Central memory CD4-positive, alpha-beta T cell (primary cell): ENCODE measurements at regions not wholly inside any gene's neighbourhood (a gene's known extent, or its start where the extent isn't known, plus 50 kb on each side); places are given as distances from the start of the nearest gene placed in this dataset.

Experiments
- DNase-seq: peaks from one replicate; pipeline ENCODE4 v3.0.0; 2022

GRCh38 chr6:2414885-2415547 is 169.6 kb upstream of the GMDS start:
- DNase-seq, result no peak

DNA sequence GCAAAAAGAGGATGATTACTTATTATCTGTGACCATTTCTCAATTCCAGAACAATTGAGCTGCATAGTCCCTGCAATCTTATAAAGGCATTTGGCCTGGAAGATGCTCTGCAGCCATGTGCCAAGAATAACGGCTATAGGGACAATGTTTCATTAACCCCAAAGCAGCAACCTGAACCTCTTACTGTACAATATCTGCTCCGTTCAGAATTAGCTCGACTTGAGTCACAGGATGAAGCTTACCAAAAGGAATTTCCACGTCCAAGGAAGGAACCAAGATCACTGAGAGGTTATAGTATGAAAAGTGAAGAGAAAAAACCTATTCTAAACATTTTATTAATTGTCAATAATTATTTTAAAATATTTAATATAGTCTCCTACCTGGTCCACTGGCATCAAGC is 167.3 kb upstream of the GMDS start:
- no peak for DNase-seq

GRCh38 chr6:2410656-2411380 is 165.4 kb upstream of the GMDS start:
- no peak for DNase-seq

DNA sequence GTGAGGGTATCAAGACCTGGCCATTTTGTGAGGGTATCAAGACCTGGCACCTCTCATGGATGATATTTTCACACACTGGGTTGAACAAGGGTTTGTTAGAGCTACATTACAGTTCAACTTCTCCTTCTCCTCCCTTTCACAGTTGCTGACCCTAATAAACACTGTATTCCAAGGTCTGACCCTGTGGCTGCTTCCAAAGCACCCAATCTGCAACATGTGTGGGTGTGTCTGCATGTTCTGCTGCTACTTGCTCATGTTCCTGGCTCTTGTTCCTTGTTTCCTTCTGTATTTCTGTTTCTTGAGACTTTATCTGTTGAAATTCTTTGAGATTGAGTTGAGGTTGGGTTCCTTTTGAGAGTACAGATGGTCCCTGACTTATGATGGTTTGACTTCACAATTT is 162.1 kb upstream of the GMDS start:
- DNase-seq, result no peak

GRCh38 chr6:2404211-2404929 is 159.0 kb upstream of the GMDS start:
- DNase-seq, result no peak

DNA sequence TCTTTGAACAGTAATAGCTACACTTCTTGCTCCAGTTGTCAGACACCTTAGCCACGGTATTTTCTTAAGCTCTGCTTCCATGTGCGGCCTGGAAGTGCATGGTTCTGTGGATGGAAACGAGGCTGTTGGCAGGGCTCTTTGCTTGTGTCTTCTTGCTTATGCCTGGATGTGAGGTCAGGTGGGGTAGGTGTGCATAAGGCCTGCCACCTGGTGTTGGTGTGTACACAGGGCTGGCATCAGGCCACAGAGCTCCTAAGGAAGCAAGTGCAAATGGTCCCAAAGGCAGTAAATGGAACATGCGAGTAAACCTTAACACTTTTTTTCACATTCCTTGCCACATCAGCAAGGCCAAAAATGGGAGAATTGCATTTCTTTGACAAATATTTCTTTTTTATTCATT is 158.1 kb upstream of the GMDS start:
- DNase-seq, result no peak

GRCh38 chr6:2396846-2397630 is 151.6 kb upstream of the GMDS start:
- DNase-seq, result no peak

GRCh38 chr6:2396042-2396657 is 150.7 kb upstream of the GMDS start:
- no peak for DNase-seq

GRCh38 chr6:2388554-2389324 is 143.3 kb upstream of the GMDS start:
- DNase-seq, result no peak

DNA sequence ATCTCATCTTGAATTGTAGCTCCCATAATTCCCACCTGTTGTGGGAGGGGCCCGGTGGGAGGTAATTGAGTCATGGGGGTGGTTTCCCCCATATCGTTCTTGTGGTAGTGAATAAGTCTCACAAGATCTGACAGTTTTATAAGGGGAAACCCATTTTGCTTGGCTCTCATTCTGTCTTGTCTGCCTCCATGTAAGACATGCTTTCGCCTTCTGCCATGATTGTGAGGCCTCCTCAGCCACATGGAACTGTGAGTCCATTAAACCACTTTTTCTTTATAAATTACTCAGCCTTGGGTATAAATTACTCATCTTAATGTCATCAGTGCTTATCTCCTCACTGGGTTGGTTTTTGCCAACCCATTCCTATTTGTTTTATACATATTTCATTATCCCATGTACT is 142.0 kb upstream of the GMDS start:
- no peak for DNase-seq

DNA sequence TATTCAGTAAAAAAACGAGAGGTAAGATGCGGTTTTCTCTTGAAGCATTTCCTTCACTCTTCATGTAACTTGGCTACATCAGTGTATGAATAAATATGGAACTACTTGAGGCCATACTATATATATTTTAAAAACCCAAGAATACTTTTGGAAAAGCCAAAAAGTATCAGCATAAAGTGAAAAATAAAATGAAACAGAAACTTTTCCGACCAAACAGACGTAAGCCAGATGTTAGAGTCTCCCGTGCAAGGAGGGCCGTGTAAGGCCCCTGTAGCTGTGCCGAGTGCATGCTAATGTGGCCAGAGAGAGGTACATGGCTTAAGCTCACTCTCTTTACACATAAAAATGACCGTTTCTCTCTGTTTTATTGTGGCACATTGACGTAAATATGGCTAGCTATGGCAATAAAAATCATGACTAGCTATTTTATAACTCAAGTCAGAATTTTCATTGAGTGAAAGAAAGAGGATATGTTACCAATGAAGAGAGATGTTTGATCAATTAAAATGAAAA is 140.1 kb upstream of the GMDS start:
- no peak for DNase-seq

DNA sequence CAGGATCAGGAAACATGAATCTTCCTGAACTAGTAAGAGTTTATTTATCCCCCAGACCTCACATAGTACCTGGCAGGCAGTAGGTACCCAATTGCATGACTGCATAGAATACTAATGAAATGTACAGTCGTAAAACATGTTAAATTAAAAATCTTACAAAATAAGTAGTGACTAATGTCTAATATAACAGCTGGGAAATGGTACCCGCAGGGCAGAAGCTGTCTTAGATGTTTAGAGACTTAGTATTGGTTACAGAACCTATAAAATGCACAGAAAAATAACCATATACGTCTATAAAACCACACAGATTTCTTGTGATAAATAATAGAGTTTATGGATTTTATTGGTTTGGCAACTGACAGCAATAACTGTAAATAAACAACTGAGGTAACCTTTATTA is 139.1 kb upstream of the GMDS start:
- DNase-seq, result no peak

- no peak for DNase-seq
These were observed 136.7 kb upstream of the GMDS start for GRCh38 chr6:2381872-2382661.

DNA sequence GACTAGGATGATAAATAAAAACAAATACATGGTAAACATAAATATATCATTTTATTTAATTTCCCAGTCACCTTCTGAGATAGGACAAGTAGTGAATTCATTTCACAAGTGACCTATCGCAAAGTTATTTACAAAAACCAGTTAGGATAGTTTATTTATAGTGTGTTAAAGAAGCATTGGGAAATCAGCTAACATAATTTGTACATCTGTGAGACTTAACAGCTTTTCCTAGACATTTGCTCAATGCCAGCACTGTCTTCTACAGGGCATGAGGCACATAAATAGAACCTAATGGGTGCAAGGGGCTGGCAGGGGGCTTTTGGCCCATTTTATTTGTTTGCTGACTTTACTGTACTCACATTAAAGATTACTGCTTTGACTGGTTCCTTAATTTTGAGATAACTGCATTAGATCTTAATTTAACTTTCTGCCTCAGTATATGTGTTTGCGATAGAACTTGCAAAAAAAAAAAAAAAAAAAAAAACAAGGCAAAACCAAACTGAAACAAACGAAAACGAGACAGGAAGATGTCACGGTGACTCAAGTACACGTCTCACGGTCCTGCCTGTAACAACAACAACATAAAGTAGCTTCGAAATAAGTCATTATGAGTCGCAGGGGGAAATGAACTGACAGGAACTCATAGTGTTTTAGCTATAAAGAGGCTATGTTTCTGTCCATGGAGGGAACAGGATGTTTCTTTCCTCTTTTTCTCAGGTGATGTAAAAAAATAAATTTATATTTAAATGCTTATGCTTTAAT is 133.7 kb upstream of the GMDS start:
- no peak for DNase-seq

- DNase-seq, result no peak
These were observed 132.7 kb upstream of the GMDS start for GRCh38 chr6:2378046-2378657.

GRCh38 chr6:2376429-2377355 is 131.3 kb upstream of the GMDS start:
- DNase-seq, result no peak

DNA sequence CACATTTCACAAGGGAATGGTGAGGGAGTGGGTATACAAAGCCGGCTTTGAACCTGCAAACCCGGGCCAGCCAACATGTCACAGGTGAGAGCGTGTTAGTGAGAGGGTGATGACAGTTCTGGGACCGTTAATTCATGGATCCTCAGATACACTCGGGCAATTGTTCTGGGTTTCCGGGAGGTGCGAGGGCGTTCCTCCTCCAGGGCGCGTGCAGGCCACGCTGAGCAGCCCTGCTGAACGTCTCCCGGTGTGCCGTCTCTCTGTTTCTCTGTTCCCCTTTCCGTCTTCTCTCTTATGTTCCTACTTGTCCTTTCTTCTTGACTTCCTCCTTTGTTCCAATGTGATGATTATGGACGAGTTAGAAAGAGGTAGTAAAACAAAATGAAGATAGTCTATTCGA is 130.0 kb upstream of the GMDS start:
- DNase-seq, result no peak

- no peak for DNase-seq
These were observed 124.2 kb upstream of the GMDS start for GRCh38 chr6:2369606-2370005.

DNA sequence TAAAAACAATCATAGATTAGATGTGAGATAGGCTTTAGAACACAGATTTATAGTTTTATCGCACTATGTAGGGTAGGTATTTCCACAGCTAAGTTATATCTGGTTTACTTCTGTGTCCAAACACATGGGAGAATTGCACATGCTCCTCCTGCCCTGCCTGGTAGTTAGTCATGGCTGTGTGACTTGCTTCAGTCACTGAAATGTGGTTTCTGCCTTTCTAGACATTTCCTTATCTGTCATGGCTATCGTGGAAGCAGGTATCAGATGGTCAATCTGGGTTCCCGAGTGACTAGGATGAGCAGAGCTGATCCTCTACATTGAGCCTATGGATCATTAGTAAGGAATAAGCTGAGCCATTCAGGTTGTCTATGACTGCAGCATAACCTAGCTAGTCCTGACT is 117.8 kb upstream of the GMDS start:
- no peak for DNase-seq
